ENCODE measurements at regions not wholly inside any gene's neighbourhood (a gene's known extent, or its start where the extent isn't known, plus 50 kb on each side); places are given as distances from the start of the nearest gene placed in this dataset.

DNA sequence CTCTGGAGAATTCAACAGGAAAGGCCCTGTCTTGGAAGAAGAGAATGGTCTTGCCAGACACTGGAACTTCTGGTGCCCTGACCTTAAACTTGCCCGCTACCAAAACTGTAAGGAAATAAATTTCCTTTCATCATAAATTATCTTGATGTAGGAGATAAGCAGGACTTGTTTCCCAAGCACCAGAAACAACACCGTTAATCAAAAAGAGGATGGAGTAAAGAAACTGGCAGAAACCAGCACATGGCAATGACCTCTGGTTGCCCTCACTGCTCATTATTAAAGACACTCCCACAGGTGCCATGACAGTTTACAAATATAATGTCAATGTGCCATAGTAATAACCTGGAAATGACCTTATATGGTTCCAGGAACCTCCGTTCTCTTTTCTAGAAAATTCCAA lies 426.1 kb downstream of the EDEM1 start:
- TF ChIP-seq, protein P1, sequence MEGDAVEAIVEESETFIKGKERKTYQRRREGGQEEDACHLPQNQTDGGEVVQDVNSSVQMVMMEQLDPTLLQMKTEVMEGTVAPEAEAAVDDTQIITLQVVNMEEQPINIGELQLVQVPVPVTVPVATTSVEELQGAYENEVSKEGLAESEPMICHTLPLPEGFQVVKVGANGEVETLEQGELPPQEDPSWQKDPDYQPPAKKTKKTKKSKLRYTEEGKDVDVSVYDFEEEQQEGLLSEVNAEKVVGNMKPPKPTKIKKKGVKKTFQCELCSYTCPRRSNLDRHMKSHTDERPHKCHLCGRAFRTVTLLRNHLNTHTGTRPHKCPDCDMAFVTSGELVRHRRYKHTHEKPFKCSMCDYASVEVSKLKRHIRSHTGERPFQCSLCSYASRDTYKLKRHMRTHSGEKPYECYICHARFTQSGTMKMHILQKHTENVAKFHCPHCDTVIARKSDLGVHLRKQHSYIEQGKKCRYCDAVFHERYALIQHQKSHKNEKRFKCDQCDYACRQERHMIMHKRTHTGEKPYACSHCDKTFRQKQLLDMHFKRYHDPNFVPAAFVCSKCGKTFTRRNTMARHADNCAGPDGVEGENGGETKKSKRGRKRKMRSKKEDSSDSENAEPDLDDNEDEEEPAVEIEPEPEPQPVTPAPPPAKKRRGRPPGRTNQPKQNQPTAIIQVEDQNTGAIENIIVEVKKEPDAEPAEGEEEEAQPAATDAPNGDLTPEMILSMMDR (IDR thresholded peaks at IDR 0.05; ENCODE audit: unreplicated experiment), result no peak
- no peak overlapping the region for H3K4me3 Mint-ChIP-seq

DNA sequence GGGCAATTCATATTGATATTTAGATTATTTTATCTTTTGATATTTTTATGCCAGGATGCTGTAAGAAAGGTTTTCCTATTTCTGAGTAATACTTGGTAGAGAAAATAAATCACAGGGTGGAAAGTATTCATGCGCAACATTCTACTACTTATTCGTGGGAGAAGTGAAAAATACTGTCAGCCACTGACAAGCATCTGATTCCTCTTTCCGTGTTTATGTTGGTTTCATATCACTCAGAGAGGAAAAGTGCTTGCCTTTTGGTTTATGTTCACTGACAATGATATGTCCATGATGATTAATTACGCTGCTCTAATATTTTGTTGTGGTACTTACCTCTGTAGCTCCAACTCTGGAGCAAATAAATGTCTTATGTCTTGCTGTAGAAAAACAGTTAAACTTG lies 429.4 kb downstream of the EDEM1 start:
- TF ChIP-seq, protein P1 (IDR thresholded peaks at IDR 0.05; ENCODE audit: unreplicated experiment), result no peak
- H3K36me3 Mint-ChIP-seq, result no peaks in the 10 kb centered on the region
- H3K4me1 Mint-ChIP-seq, result peaks cover 17% of the 10 kb centered on the region
- DNase-seq (ENCODE audit: low spot score in 2 of 2, unreplicated experiment in 2 of 2), result no peak
- no peak overlapping the region for H3K27ac Mint-ChIP-seq
- H3K9me3 Mint-ChIP-seq, result peaks cover 8% of the 10 kb centered on the region
- H3K4me3 Mint-ChIP-seq, result no peak overlapping the region
- no peaks in the 10 kb centered on the region for H3K27me3 Mint-ChIP-seq (ENCODE audit: low read depth)

More for the DNA sequence above, 426.1 kb downstream of the EDEM1 start:
- peaks cover 2% of the 10 kb centered on the region for H3K36me3 Mint-ChIP-seq
- H3K9me3 Mint-ChIP-seq, result peaks cover 14% of the 10 kb centered on the region
- peaks cover 17% of the 10 kb centered on the region for H3K4me1 Mint-ChIP-seq
- H3K27me3 Mint-ChIP-seq (ENCODE audit: low read depth), result no peaks in the 10 kb centered on the region
- DNase-seq (ENCODE audit: low spot score in 2 of 2, unreplicated experiment in 2 of 2), result no peak
- H3K27ac Mint-ChIP-seq, result peak overlapping the region; percentile 34

GRCh38 chr3:5618170-5618569 lies 430.7 kb downstream of the EDEM1 start:
- no peaks in the 10 kb centered on the region for H3K27me3 Mint-ChIP-seq (ENCODE audit: low read depth)
- no peak overlapping the region for H3K4me3 Mint-ChIP-seq
- peaks cover 17% of the 10 kb centered on the region for H3K9me3 Mint-ChIP-seq
- H3K27ac Mint-ChIP-seq, result no peak overlapping the region
- TF ChIP-seq, protein P1 (IDR thresholded peaks at IDR 0.05; ENCODE audit: unreplicated experiment), result no peak
- H3K4me1 Mint-ChIP-seq, result peaks cover 11% of the 10 kb centered on the region
- DNase-seq (ENCODE audit: low spot score in 2 of 2, unreplicated experiment in 2 of 2), result no peak
- H3K36me3 Mint-ChIP-seq, result no peaks in the 10 kb centered on the region

DNA sequence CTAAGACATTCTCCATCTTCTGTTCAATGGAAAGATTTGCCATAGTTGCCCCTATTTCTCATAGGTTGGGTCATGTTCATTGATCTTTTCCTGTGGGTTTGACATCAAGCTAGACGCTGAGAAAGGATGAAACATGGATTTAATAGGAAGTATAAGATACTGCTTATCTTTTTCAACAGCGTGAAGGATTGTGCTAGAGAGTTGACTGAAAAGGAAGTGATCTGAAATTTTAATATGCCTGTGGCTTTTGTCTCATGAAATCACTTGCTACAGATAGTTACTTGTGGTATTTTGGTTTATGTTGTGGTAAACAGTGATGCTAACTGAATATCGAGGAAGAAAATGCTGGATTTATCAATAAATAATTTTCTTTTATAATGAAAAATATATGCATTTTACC lies 442.9 kb downstream of the EDEM1 start:
- DNase-seq (ENCODE audit: low spot score in 2 of 2, unreplicated experiment in 2 of 2), result no peak
- peaks cover 9% of the 10 kb centered on the region for H3K9me3 Mint-ChIP-seq

GRCh38 chr3:5633960-5634359 lies 446.5 kb downstream of the EDEM1 start:
- no peak for DNase-seq (ENCODE audit: low spot score in 2 of 2, unreplicated experiment in 2 of 2)
- no peaks in the 10 kb centered on the region for H3K36me3 Mint-ChIP-seq
- no peak overlapping the region for H3K4me3 Mint-ChIP-seq
- H3K9me3 Mint-ChIP-seq, result peaks cover 20% of the 10 kb centered on the region
- H3K27me3 Mint-ChIP-seq (ENCODE audit: low read depth), result no peaks in the 10 kb centered on the region
- peaks cover 7% of the 10 kb centered on the region for H3K4me1 Mint-ChIP-seq
- TF ChIP-seq, protein P1 (IDR thresholded peaks at IDR 0.05; ENCODE audit: unreplicated experiment), result no peak
- H3K27ac Mint-ChIP-seq, result no peak overlapping the region

More for the DNA sequence above, 442.9 kb downstream of the EDEM1 start:
- TF ChIP-seq, protein P1 (IDR thresholded peaks at IDR 0.05; ENCODE audit: unreplicated experiment), result no peak
- Mint-ChIP-seq H3K36me3 (no peaks in the 10 kb centered on the region), H3K27me3 (ENCODE audit: low read depth) (no peaks in the 10 kb centered on the region), H3K4me1 (peaks cover 7% of the 10 kb centered on the region), H3K27ac (no peak overlapping the region), H3K4me3 (no peak overlapping the region)

GRCh38 chr3:5634411-5634810 lies 446.9 kb downstream of the EDEM1 start:
- DNase-seq (ENCODE audit: low spot score in 2 of 2, unreplicated experiment in 2 of 2), result no peak
- H3K36me3 Mint-ChIP-seq, result no peaks in the 10 kb centered on the region
- H3K4me1 Mint-ChIP-seq, result peaks cover 7% of the 10 kb centered on the region
- H3K9me3 Mint-ChIP-seq, result peaks cover 23% of the 10 kb centered on the region
- no peaks in the 10 kb centered on the region for H3K27me3 Mint-ChIP-seq (ENCODE audit: low read depth)
- no peak overlapping the region for H3K27ac Mint-ChIP-seq
- TF ChIP-seq, protein P1 (IDR thresholded peaks at IDR 0.05; ENCODE audit: unreplicated experiment), result no peak
- H3K4me3 Mint-ChIP-seq, result no peak overlapping the region

All from mesothelial cell of epicardium (in vitro differentiated cells).